Esophagus mucosa (tissue), 1 donor: ENCODE measurements at regions not wholly inside any gene's neighbourhood (a gene's known extent, or its start where the extent isn't known, plus 50 kb on each side); places are given as distances from the start of the nearest gene placed in this dataset.
"Not testable (repeated sequence)": the region's sequence is repeated elsewhere in the genome, so short reads cannot be mapped to it uniquely, and the experiment has no call there.

ENCODE experiments used
- ATAC-seq: fragments of 200-7000 bp; cut with Tn5 transposase; one replicate; pipeline ENCODE4 v1.9.1; 2020
- donor health status: DM: yes; HTN: yes; CAD: no.

GRCh38 chr5:92678640-92679039, 902.4 kb downstream of the NR2F1-AS1 start:
- no peak for ATAC-seq

GRCh38 chr5:92676215-92677165, 904.5 kb downstream of the NR2F1-AS1 start:
- no peak for ATAC-seq

- ATAC-seq = no peak
Measured at GRCh38 chr5:92674321-92674720, 906.7 kb downstream of the NR2F1-AS1 start.

- no peak for ATAC-seq
Measured at GRCh38 chr5:92665506-92665905, 915.5 kb downstream of the NR2F1-AS1 start.

- no peak for ATAC-seq
Measured at GRCh38 chr5:92662741-92663140, 918.3 kb downstream of the NR2F1-AS1 start.

- ATAC-seq = no peak
Measured at GRCh38 chr5:92659246-92659645, 921.8 kb downstream of the NR2F1-AS1 start.

- ATAC-seq = not testable (repeated sequence)
Measured at GRCh38 chr5:92654601-92655000, 926.4 kb downstream of the NR2F1-AS1 start.

- ATAC-seq = no peak
Measured at GRCh38 chr5:92653730-92654461, 927.1 kb downstream of the NR2F1-AS1 start.

GRCh38 chr5:92652756-92653155, 928.3 kb downstream of the NR2F1-AS1 start:
- no peak for ATAC-seq

GRCh38 chr5:92644266-92644886, 936.6 kb downstream of the NR2F1-AS1 start:
- no peak for ATAC-seq

- no peak for ATAC-seq
Measured at GRCh38 chr5:92641031-92641962, 939.7 kb downstream of the NR2F1-AS1 start.

- ATAC-seq = no peak
Measured at GRCh38 chr5:92640340-92640739, 940.7 kb downstream of the NR2F1-AS1 start.

- no peak for ATAC-seq
Measured at GRCh38 chr5:92637960-92638359, 943.1 kb downstream of the NR2F1-AS1 start.

- ATAC-seq = no peak
Measured at GRCh38 chr5:92637247-92637646, 943.8 kb downstream of the NR2F1-AS1 start.

- ATAC-seq = no peak
Measured at GRCh38 chr5:92635001-92635461, 946.0 kb downstream of the NR2F1-AS1 start.

- no peak for ATAC-seq
Measured at GRCh38 chr5:92633875-92634487, 947.0 kb downstream of the NR2F1-AS1 start.

GRCh38 chr5:92633176-92633575, 947.8 kb downstream of the NR2F1-AS1 start:
- no peak for ATAC-seq

GRCh38 chr5:92631237-92631701, 949.8 kb downstream of the NR2F1-AS1 start:
- ATAC-seq = not testable (repeated sequence)

GRCh38 chr5:92629574-92629973, 951.4 kb downstream of the NR2F1-AS1 start:
- no peak for ATAC-seq

- ATAC-seq = no peak
Measured at GRCh38 chr5:92629000-92629399, 952.0 kb downstream of the NR2F1-AS1 start.

- no peak for ATAC-seq
Measured at GRCh38 chr5:92627186-92627585, 953.8 kb downstream of the NR2F1-AS1 start.
